NCI-H2227 (cell line): ENCODE measurements at regions not wholly inside any gene's neighbourhood (a gene's known extent, or its start where the extent isn't known, plus 50 kb on each side); places are given as distances from the start of the nearest gene placed in this dataset.

Experiments
- DNase-seq: peaks from one replicate; lab custom pipeline; 2025; ENCODE audit not compliant: unreplicated experiment; lab: John Stamatoyannopoulos, UW

GRCh38 chr20:50459124-50459918, 50.9 kb upstream of the PTPN1 start:
- DNase-seq = no peak

DNA sequence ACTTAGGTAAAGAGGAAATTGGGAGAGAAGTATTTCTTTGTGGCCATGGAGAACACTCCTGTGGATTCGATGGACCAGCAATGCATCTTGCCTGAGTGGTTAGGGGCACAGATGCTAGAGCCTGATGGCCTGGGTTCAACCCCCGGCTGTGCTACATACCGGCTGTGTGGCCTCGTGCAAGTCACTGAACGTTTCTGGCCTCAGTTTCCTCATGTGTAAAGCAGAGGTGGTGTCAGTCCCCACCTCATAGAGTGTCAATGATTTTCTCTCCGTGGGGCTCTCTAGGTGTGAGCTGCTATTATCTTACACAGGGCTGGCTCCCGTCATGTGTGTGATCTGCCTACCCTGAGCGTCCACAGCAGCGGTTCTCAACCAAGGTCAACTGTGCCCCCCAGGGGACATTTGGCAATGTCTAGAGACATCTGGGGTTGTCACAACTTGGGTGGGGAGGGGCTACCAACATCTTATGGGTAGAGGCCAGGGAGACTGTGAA, 50.0 kb upstream of the PTPN1 start:
- DNase-seq = no peak
